GM06990 (cell line): ENCODE measurements at regions not wholly inside any gene's neighbourhood (a gene's known extent, or its start where the extent isn't known, plus 50 kb on each side); places are given as distances from the start of the nearest gene placed in this dataset.

ENCODE experiments used
- DNase-seq: peaks from one replicate; pipeline ENCODE4 v3.0.0-alpha.2; 2011; ENCODE audit not compliant: insufficient read length; ENCODE audit errors: extremely low read depth
- H3K27me3 ChIP-seq: replicated peaks from 2 replicates; pipeline ENCODE4 v1.6.0; 2011; ENCODE audit warnings: low read length; ENCODE audit not compliant: control insufficient read depth, insufficient read depth
- H3K36me3 ChIP-seq: 2 replicates; pipeline ENCODE4 v1.5.1; 2011; ENCODE audit warnings: low read length; ENCODE audit not compliant: control insufficient read depth, insufficient read depth
- H3K4me3 ChIP-seq: replicated peaks from 2 replicates; pipeline ENCODE4 v1.5.1; 2011; ENCODE audit warnings: low read depth, mild to moderate bottlenecking, control low read depth, low read length
- CTCF ChIP-seq: IDR thresholded peaks from 2 replicates; pipeline ENCODE4 v1.5.1; 2011; ENCODE audit warnings: low read length, control low read depth, mild to moderate bottlenecking, inconsistent platforms; ENCODE audit not compliant: insufficient read depth, poor library complexity, severe bottlenecking

GRCh38 chr5:4523038-4523437 is 617.1 kb upstream of the ADAMTS16 start:
- no peak for DNase-seq
- no peak for TF ChIP-seq CTCF
- Histone ChIP-seq H3K36me3 (no peaks in the 10 kb centered on the region), H3K27me3 (no peaks in the 10 kb centered on the region), H3K4me3 (no peak overlapping the region)

- Histone ChIP-seq H3K27me3 (no peaks in the 10 kb centered on the region), H3K36me3 (no peaks in the 10 kb centered on the region), H3K4me3 (no peak overlapping the region)
- no peak for TF ChIP-seq CTCF
- DNase-seq: no peak
Measured at GRCh38 chr5:4531756-4532704, 608.1 kb upstream of the ADAMTS16 start.

GRCh38 chr5:4532705-4533080 is 607.4 kb upstream of the ADAMTS16 start:
- no peak for DNase-seq
- no peak overlapping the region for H3K4me3 ChIP-seq

GRCh38 chr5:4533457-4534105 is 606.5 kb upstream of the ADAMTS16 start:
- H3K27me3 ChIP-seq: no peaks in the 10 kb centered on the region
- TF ChIP-seq CTCF: no peak
- no peak for DNase-seq
- H3K4me3 ChIP-seq: no peak overlapping the region
- no peaks in the 10 kb centered on the region for H3K36me3 ChIP-seq

More at GRCh38 chr5:4532705-4533080, 607.4 kb upstream of the ADAMTS16 start:
- H3K27me3 ChIP-seq: no peaks in the 10 kb centered on the region
- TF ChIP-seq CTCF: no peak
- no peaks in the 10 kb centered on the region for H3K36me3 ChIP-seq

- Histone ChIP-seq H3K4me3 (no peak overlapping the region), H3K27me3 (no peaks in the 10 kb centered on the region), H3K36me3 (no peaks in the 10 kb centered on the region)
- DNase-seq: no peak
- TF ChIP-seq CTCF: no peak
Measured at GRCh38 chr5:4537489-4537888, 602.6 kb upstream of the ADAMTS16 start.
